OCI-LY7 (cell line): ENCODE measurements at regions not wholly inside any gene's neighbourhood (a gene's known extent, or its start where the extent isn't known, plus 50 kb on each side); places are given as distances from the start of the nearest gene placed in this dataset.

Experiments used
- BruUV-seq: library from RNA; stranded (reverse); fragments of 400-500 nt; replicated peaks from 2 replicates; lab custom pipeline; 2021; lab: Mats Ljungman, UMichigan
- CTCF ChIA-PET: fragments of 300-600 bp; sonication (Branson Sonifier 250); formaldehyde crosslinking; loops from one replicate; lab custom pipeline; 2022; ENCODE audit warnings: antibody characterized with exemption; ENCODE audit not compliant: unreplicated experiment; lab: Charles Lee
- POLR2A ChIA-PET: fragments of 300-600 bp; sonication (Branson Sonifier 250); formaldehyde crosslinking; loops from one replicate; lab custom pipeline; 2022; ENCODE audit warnings: antibody characterized with exemption; lab: Charles Lee
- DNase-seq: peaks from one replicate; pipeline ENCODE4 v3.0.0-alpha.2; 2015; ENCODE audit warnings: low spot score
- H2AFZ ChIP-seq: fragments of 200-600 bp; sonication (generic), shearing (Covaris generic); 2 replicates; pipeline ENCODE4 v1.6.1; 2014; ENCODE audit warnings: mild to moderate bottlenecking, antibody characterized with exemption, low read length, moderate library complexity
- H3K27ac ChIP-seq: fragments of 200-600 bp; sonication (generic); 2 replicates; pipeline ENCODE4 v1.5.1; 2014; ENCODE audit warnings: mixed run types, low read depth, mild to moderate bottlenecking, moderate library complexity, low read length, inconsistent platforms; ENCODE audit not compliant: poor library complexity, severe bottlenecking
- H3K36me3 ChIP-seq: fragments of 200-600 bp; sonication (generic); 2 replicates; pipeline ENCODE4 v1.6.1; 2014; ENCODE audit warnings: mild to moderate bottlenecking, antibody characterized with exemption, low read length, moderate library complexity, mixed read lengths; ENCODE audit not compliant: insufficient read depth
- H3K4me1 ChIP-seq: fragments of 200-600 bp; sonication (generic); 2 replicates; pipeline ENCODE4 v1.5.1; 2014; ENCODE audit warnings: mild to moderate bottlenecking, low read length; ENCODE audit not compliant: insufficient read depth, poor library complexity, severe bottlenecking
- H3K4me2 ChIP-seq: fragments of 200-600 bp; sonication (generic); 2 replicates; pipeline ENCODE4 v1.6.1; 2014; ENCODE audit warnings: mild to moderate bottlenecking, low read length
- H3K4me3 ChIP-seq: fragments of 200-600 bp; sonication (generic); 2 replicates; pipeline ENCODE4 v1.5.1; 2014; ENCODE audit warnings: mild to moderate bottlenecking, low read depth, low read length; ENCODE audit not compliant: poor library complexity, severe bottlenecking
- H3K79me2 ChIP-seq: fragments of 200-600 bp; sonication (generic); 2 replicates; pipeline ENCODE4 v1.6.1; 2016; ENCODE audit warnings: low read depth, mild to moderate bottlenecking, low read length, moderate library complexity, mixed read lengths; ENCODE audit not compliant: insufficient read depth
- H3K9me2 ChIP-seq: fragments of 200-600 bp; sonication (generic); 2 replicates; pipeline ENCODE4 v1.6.1; 2016; ENCODE audit warnings: mild to moderate bottlenecking, low read length, mixed read lengths; ENCODE audit not compliant: insufficient read depth
- H3K9me3 ChIP-seq: fragments of 200-600 bp; sonication (generic); 2 replicates; pipeline ENCODE4 v1.6.1; 2014; ENCODE audit warnings: mild to moderate bottlenecking, mixed run types, low read length, mixed read lengths
- H4K20me1 ChIP-seq: fragments of 200-600 bp; sonication (generic); 2 replicates; pipeline ENCODE4 v1.6.1; 2014; ENCODE audit warnings: mild to moderate bottlenecking, antibody characterized with exemption, low read length, moderate library complexity, mixed read lengths; ENCODE audit not compliant: insufficient read depth
- EZH2phosphoT487 ChIP-seq: fragments of 200-600 bp; sonication (generic); IDR thresholded peaks from 2 replicates; pipeline ENCODE4 v1.6.1; 2018; ENCODE audit warnings: low read depth, borderline replicate concordance, mild to moderate bottlenecking, mixed run types, antibody characterized with exemption, low read length, moderate library complexity, mixed read lengths
- intact Hi-C: fragments of 100-400 bp; cut with micrococcal nuclease; formaldehyde crosslinking; loops from one replicate; pipeline ENCODE4 v1.10.0; 2022; ENCODE audit not compliant: unreplicated experiment
- TF ChIP-seq, protein P1 (sequence below): fragments of 200-600 bp; sonication (generic); conservative IDR thresholded peaks from 2 replicates; pipeline ENCODE4 v1.5.1; 2014; ENCODE audit warnings: mild to moderate bottlenecking, antibody characterized with exemption, low read length, moderate library complexity, mixed read lengths

DNA sequence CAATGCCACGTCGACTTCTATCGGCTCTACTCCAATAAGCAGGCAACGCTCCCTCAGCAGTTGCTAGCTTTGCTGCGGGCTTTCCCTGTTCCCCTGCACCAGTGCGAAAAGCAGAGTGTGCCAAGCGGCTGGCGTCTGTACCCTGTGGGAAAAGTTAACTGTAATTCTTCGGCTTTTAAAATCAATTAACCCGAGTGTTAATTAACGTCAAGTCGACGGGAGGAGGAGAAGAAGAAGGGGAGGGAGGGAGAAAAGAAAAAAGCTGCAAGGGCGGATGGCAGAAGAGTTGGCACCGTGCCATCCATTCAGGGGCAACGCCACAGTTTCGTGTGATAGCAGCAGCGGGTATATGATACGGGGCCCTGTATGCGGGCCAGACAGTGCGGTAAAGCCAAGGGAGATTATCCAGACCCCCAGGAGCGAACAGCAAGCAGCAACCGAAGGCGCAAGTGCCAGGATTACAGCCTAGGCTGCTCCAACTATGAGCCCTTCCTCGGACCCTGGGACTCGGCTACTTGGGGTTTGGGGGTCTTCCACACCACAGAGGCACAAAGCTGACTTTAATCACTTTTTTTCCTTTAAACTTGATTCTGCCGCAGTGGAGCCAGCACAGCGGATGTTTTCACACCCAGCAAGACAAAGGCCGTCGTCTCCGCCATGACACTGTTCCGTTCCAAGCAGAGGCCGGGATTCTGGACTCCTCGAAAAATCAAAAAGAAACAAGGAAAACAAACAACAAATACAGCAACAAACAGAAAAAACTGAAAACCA, 253.8 kb upstream of the PMFBP1 start:
- no TSS peak for BruUV-seq
- CTCF ChIA-PET, result no interaction called here
- intact Hi-C loops, result no loop called here

DNA sequence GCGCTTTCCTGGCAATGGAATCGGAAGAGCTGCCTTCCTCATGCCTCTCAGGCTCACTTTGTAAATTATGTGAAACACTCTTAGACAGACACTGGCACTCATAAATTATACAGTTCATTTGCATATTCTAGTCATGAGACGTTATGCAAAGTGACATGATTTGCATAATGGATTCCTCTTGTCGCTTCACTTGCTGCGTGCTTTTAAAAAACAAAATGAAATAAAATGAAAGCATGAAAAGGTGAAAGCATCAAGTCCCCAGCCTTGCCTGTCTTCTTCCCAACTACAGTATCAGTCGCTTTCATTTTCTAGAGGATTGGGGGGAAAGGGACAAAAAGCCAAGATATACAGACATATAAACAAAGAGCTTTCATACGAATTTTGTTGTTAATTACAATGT, 252.8 kb upstream of the PMFBP1 start:
- CTCF ChIA-PET, result no interaction called here
- no peak overlapping the region for H2AFZ ChIP-seq
- intact Hi-C loops, result no loop called here
- no peaks in the 10 kb centered on the region for H3K4me1 ChIP-seq
- H4K20me1 ChIP-seq, result no peaks in the 10 kb centered on the region
- POLR2A ChIA-PET, result interaction anchor here (0.7 kb wide), 1 partner anchor 19 kb away, joined by 4 read pairs; no protein-coding TSS in a partner anchor
- 0 out of 2 replicates have a peak, but pooled peaks cover 6% of the 10 kb centered on the region for H3K36me3 ChIP-seq
- no peak overlapping the region for H3K4me2 ChIP-seq
- DNase-seq, result no peak
- H3K9me3 ChIP-seq, result peaks cover 20% of the 10 kb centered on the region; the same call in 1 of the 2 replicates
- no peaks in the 10 kb centered on the region for H3K79me2 ChIP-seq
- TF ChIP-seq, protein P1, sequence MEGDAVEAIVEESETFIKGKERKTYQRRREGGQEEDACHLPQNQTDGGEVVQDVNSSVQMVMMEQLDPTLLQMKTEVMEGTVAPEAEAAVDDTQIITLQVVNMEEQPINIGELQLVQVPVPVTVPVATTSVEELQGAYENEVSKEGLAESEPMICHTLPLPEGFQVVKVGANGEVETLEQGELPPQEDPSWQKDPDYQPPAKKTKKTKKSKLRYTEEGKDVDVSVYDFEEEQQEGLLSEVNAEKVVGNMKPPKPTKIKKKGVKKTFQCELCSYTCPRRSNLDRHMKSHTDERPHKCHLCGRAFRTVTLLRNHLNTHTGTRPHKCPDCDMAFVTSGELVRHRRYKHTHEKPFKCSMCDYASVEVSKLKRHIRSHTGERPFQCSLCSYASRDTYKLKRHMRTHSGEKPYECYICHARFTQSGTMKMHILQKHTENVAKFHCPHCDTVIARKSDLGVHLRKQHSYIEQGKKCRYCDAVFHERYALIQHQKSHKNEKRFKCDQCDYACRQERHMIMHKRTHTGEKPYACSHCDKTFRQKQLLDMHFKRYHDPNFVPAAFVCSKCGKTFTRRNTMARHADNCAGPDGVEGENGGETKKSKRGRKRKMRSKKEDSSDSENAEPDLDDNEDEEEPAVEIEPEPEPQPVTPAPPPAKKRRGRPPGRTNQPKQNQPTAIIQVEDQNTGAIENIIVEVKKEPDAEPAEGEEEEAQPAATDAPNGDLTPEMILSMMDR, result no peak
- TF ChIP-seq EZH2phosphoT487, result no peak
- no TSS peak for BruUV-seq
- H3K9me2 ChIP-seq, result no peaks in the 10 kb centered on the region
- no peak overlapping the region for H3K27ac ChIP-seq
- no peak overlapping the region for H3K4me3 ChIP-seq

More for the DNA sequence above, 253.8 kb upstream of the PMFBP1 start:
- Histone ChIP-seq H3K9me2 (no peaks in the 10 kb centered on the region), H3K9me3 (peaks cover 20% of the 10 kb centered on the region; the same call in 1 of the 2 replicates), H3K36me3 (0 out of 2 replicates have a peak, but pooled peaks cover 6% of the 10 kb centered on the region), H3K4me1 (no peaks in the 10 kb centered on the region), H2AFZ (no peak overlapping the region), H3K27ac (no peak overlapping the region), H4K20me1 (no peaks in the 10 kb centered on the region), H3K79me2 (no peaks in the 10 kb centered on the region), H3K4me3 (no peak overlapping the region), H3K4me2 (no peak overlapping the region)
- POLR2A ChIA-PET, result no interaction called here
- TF ChIP-seq, protein P1, result no peak
- TF ChIP-seq EZH2phosphoT487, result no peak
- DNase-seq, result no peak
